ENCODE measurements at regions not wholly inside any gene's neighbourhood (a gene's known extent, or its start where the extent isn't known, plus 50 kb on each side); places are given as distances from the start of the nearest gene placed in this dataset.
"Not testable (repeated sequence)": the region's sequence is repeated elsewhere in the genome, so short reads cannot be mapped to it uniquely, and the experiment has no call there.

GRCh38 chr7:81294897-81295515, 376.2 kb upstream of the SEMA3C start:
- H3K4me3 Mint-ChIP-seq (ENCODE audit: low read depth), result no peak overlapping the region
- no peak overlapping the region for H3K27ac Mint-ChIP-seq
- H3K36me3 Mint-ChIP-seq (ENCODE audit: low read depth), result no peaks in the 10 kb centered on the region
- intact Hi-C loops (cut with micrococcal nuclease), result no loop called here
- DNase-seq (ENCODE audit: low spot score), result no peak
- no peaks in the 10 kb centered on the region for H3K27me3 Mint-ChIP-seq (ENCODE audit: low read depth)
- no peaks in the 10 kb centered on the region for H3K9me3 Mint-ChIP-seq
- no peaks in the 10 kb centered on the region for H3K4me1 Mint-ChIP-seq (ENCODE audit: low read depth)

DNA sequence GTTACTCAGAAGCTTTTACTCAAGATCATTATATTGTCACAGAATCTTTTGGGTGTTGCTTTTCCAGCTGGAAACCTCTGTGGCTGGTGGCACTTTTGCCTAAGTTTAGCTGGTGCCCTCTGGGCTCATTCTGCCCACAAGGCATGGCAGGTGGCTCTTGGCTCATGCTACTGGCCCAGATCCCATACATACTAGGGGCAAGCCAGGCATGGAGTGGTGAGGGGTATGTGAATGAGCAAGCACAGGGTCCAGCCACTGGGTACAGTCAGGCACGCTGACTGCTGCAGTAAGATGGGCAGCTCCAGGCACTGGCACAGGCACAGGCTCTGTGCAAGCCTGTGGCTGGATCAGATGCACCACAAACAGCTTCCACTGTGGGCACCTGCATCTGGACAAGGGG, 375.0 kb upstream of the SEMA3C start:
- H3K4me3 Mint-ChIP-seq (ENCODE audit: low read depth), result no peak overlapping the region
- intact Hi-C loops (cut with micrococcal nuclease), result no loop called here
- H3K27ac Mint-ChIP-seq, result no peak overlapping the region
- no peaks in the 10 kb centered on the region for H3K36me3 Mint-ChIP-seq (ENCODE audit: low read depth)
- no peak for DNase-seq (ENCODE audit: low spot score)
- no peaks in the 10 kb centered on the region for H3K4me1 Mint-ChIP-seq (ENCODE audit: low read depth)
- H3K27me3 Mint-ChIP-seq (ENCODE audit: low read depth), result no peaks in the 10 kb centered on the region
- H3K9me3 Mint-ChIP-seq, result no peaks in the 10 kb centered on the region

DNA sequence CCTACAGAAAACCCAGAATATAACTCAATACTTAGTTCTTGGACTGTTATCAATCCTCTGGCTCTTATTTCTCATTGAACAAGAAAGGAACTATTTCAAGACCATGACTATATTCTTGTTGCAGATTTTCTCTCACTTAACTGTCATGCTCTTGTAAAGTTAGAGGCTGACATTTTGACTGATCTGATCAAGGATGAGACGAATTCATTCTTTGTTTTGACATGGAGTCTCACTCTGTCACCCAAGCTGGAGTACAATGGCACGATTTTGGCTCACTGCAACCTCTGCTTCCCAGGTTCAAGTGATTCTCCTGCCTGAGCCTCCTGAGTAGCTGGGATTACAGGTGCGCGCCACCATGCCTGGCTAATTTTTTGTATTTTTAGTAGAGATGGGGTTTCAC, 367.9 kb upstream of the SEMA3C start:
- H3K27me3 Mint-ChIP-seq (ENCODE audit: low read depth); intact Hi-C loops (cut with micrococcal nuclease); H3K4me3 Mint-ChIP-seq (ENCODE audit: low read depth); H3K36me3 Mint-ChIP-seq (ENCODE audit: low read depth); H3K27ac Mint-ChIP-seq; DNase-seq (ENCODE audit: low spot score); H3K4me1 Mint-ChIP-seq (ENCODE audit: low read depth): not testable (repeated sequence)
- peaks cover 18% of the 10 kb centered on the region for H3K9me3 Mint-ChIP-seq

DNA sequence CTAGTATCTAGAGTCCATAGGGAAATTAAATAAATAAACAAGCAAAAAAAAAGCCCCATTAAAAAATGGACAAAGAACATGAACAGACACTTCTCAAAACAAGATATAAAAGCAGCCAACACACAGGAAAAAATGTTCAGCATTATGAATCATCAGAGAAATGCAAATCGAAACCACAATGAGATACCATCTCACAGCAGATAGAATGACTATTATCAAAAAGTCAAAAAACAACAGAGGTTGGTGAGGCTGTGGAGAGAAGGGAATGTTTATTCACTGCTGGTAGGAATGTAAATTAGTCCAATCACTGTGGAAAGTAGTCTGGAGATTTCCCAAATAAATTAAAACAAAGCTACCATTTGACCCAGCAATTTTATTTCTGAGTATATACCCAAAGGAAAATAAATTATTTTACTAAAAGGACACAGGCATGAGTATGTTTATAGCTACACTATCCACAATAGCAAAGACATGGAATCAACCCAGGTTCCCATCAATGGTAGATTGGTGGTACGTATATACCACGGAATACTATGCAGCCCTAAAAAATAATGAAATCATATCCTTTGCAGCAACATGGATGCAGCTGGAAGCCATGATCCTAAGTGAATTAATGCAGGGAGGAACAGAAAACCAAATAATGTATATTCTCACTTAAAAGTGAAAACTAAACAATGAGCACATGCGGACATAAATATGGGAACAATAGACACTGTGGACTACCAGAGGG, 366.5 kb upstream of the SEMA3C start:
- Mint-ChIP-seq H3K4me3 (ENCODE audit: low read depth) (no peak overlapping the region), H3K36me3 (ENCODE audit: low read depth) (no peaks in the 10 kb centered on the region), H3K9me3 (peaks cover 18% of the 10 kb centered on the region), H3K4me1 (ENCODE audit: low read depth) (peaks cover 8% of the 10 kb centered on the region), H3K27me3 (ENCODE audit: low read depth) (no peaks in the 10 kb centered on the region), H3K27ac (no peak overlapping the region)
- DNase-seq (ENCODE audit: low spot score), result no peak
- intact Hi-C loops (cut with micrococcal nuclease), result no loop called here

- H3K4me3 Mint-ChIP-seq (ENCODE audit: low read depth), result no peak overlapping the region
- H3K9me3 Mint-ChIP-seq, result peaks cover 18% of the 10 kb centered on the region
- intact Hi-C loops (cut with micrococcal nuclease), result no loop called here
- H3K36me3 Mint-ChIP-seq (ENCODE audit: low read depth), result no peaks in the 10 kb centered on the region
- H3K27ac Mint-ChIP-seq, result no peak overlapping the region
- H3K4me1 Mint-ChIP-seq (ENCODE audit: low read depth), result peaks cover 8% of the 10 kb centered on the region
- DNase-seq (ENCODE audit: low spot score), result no peak
- H3K27me3 Mint-ChIP-seq (ENCODE audit: low read depth), result no peaks in the 10 kb centered on the region
Measured at GRCh38 chr7:81284576-81284975, 365.7 kb upstream of the SEMA3C start.

DNA sequence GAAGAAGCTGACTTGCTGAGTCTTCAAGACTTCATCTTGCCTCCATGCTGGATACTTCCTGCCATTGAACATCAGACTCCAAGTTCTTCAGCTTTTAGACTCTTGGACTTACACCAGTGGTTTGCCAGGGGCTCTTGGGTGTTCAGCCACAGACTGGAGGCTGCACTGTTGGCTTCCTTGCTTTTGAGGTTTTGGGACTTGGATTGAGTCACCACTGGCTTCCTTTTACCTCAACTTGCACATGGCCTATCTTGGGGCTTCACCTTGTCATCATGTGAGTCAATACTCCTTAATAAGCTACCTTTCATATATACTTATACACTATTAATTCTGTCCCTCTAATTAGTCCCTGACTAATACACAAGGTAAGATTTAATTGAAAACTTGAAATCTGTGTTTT, 361.7 kb upstream of the SEMA3C start:
- H3K4me1 Mint-ChIP-seq (ENCODE audit: low read depth), result peaks cover 8% of the 10 kb centered on the region
- intact Hi-C loops (cut with micrococcal nuclease), result no loop called here

DNA sequence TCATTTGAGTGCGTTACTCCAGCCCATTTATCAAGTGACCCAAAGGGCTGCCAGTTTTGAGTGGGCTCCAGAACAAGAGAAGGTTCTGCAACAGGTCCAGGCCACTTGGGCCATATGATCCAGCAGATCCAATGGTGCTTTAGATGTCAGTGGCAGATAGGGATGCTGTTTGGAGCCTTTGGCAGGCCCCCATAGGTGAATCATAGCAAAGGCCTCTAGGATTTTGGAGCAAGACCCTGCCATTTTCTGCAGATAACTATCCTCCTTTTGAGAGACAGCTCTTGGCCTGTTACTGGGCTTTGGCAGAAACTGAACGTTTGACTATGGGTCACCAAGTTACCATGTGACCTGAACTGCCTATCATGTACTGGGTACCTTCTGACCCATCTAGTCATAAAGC, 358.8 kb upstream of the SEMA3C start:
- no peaks in the 10 kb centered on the region for H3K27me3 Mint-ChIP-seq (ENCODE audit: low read depth)
- peaks cover 4% of the 10 kb centered on the region for H3K9me3 Mint-ChIP-seq
- no peak overlapping the region for H3K4me3 Mint-ChIP-seq (ENCODE audit: low read depth)
- intact Hi-C loops (cut with micrococcal nuclease), result no loop called here
- H3K4me1 Mint-ChIP-seq (ENCODE audit: low read depth), result no peaks in the 10 kb centered on the region
- H3K36me3 Mint-ChIP-seq (ENCODE audit: low read depth), result no peaks in the 10 kb centered on the region
- no peak overlapping the region for H3K27ac Mint-ChIP-seq
- DNase-seq (ENCODE audit: low spot score), result no peak

More for the DNA sequence above, 361.7 kb upstream of the SEMA3C start:
- Mint-ChIP-seq H3K4me3 (ENCODE audit: low read depth) (no peak overlapping the region), H3K36me3 (ENCODE audit: low read depth) (no peaks in the 10 kb centered on the region), H3K9me3 (peaks cover 14% of the 10 kb centered on the region), H3K27ac (no peak overlapping the region), H3K27me3 (ENCODE audit: low read depth) (no peaks in the 10 kb centered on the region)
- DNase-seq (ENCODE audit: low spot score), result no peak

DNA sequence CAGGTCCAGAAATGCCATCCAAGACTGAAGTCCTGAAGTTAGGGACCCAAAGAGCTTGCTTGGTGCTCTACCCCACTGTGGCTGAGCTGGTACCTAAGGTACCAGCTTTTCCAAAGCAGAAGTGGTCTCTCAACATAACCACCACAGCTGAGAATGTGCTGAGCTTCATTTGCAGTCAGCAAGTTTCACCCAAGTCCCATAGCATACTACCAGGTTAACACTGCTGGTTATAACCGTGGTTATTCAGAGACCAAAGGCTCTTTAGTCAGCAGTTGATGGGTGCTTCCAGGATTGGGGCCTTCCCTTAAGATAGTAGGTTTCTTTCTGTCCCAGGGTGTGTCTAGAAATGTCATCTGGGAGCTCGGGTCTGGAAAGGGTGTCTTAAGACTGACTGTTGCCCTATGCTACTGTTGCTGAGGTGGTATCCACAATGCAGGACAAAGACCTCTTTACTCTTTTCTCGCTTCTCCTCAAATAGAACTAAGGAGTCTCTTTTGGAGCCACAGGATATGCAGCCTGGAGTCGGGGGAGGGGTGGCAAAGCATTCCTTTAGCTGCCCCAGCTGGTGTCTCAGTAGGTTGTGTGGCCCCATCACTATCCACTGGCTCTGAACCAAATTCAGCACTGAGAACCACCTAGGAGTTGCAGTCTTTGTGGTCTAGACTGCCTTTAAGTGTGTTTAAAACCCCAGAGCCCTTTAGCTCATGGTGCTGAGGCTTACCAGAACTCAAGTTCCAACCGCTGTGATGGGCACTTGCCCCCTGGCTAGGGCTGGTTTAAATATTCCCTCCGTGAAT, 354.9 kb upstream of the SEMA3C start:
- no peak overlapping the region for H3K4me3 Mint-ChIP-seq (ENCODE audit: low read depth)
- H3K27ac Mint-ChIP-seq, result no peak overlapping the region
- no peaks in the 10 kb centered on the region for H3K27me3 Mint-ChIP-seq (ENCODE audit: low read depth)
- intact Hi-C loops (cut with micrococcal nuclease), result no loop called here
- H3K9me3 Mint-ChIP-seq, result no peaks in the 10 kb centered on the region
- no peaks in the 10 kb centered on the region for H3K4me1 Mint-ChIP-seq (ENCODE audit: low read depth)
- DNase-seq (ENCODE audit: low spot score), result no peak
- H3K36me3 Mint-ChIP-seq (ENCODE audit: low read depth), result no peaks in the 10 kb centered on the region

GRCh38 chr7:81272176-81272575, 353.3 kb upstream of the SEMA3C start:
- H3K27ac Mint-ChIP-seq, result no peak overlapping the region
- intact Hi-C loops (cut with micrococcal nuclease), result no loop called here
- no peaks in the 10 kb centered on the region for H3K27me3 Mint-ChIP-seq (ENCODE audit: low read depth)
- no peaks in the 10 kb centered on the region for H3K36me3 Mint-ChIP-seq (ENCODE audit: low read depth)
- no peaks in the 10 kb centered on the region for H3K4me1 Mint-ChIP-seq (ENCODE audit: low read depth)
- H3K4me3 Mint-ChIP-seq (ENCODE audit: low read depth), result no peak overlapping the region
- H3K9me3 Mint-ChIP-seq, result no peaks in the 10 kb centered on the region
- DNase-seq (ENCODE audit: low spot score), result no peak

DNA sequence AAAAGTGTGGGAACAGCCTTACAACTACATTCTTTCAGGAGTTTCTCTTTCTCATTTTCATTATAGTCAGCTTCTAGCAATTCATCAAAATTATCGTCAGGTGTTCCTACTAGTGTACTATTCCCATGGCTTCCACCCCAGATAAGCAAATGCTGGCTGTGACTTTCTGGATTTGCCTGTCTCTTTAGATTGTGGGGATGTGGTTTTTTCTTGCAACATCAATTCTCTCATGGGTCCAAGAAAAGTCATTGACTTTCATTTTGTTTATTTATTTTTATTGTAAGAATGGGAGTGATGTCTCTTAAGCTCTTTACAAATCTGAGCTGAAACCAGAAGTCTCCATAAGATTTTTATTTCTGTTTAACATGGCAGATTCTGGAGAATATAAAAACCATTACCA, 349.7 kb upstream of the SEMA3C start:
- H3K4me3 Mint-ChIP-seq (ENCODE audit: low read depth), result no peak overlapping the region
- no peaks in the 10 kb centered on the region for H3K36me3 Mint-ChIP-seq (ENCODE audit: low read depth)
- no peak overlapping the region for H3K27ac Mint-ChIP-seq
- H3K27me3 Mint-ChIP-seq (ENCODE audit: low read depth), result no peaks in the 10 kb centered on the region
- no peaks in the 10 kb centered on the region for H3K4me1 Mint-ChIP-seq (ENCODE audit: low read depth)
- DNase-seq (ENCODE audit: low spot score), result no peak
- H3K9me3 Mint-ChIP-seq, result peaks cover 7% of the 10 kb centered on the region
- intact Hi-C loops (cut with micrococcal nuclease), result no loop called here

GRCh38 chr7:81267508-81267907, 348.7 kb upstream of the SEMA3C start:
- Mint-ChIP-seq H3K4me3 (ENCODE audit: low read depth) (no peak overlapping the region), H3K27me3 (ENCODE audit: low read depth) (no peaks in the 10 kb centered on the region), H3K9me3 (peaks cover 10% of the 10 kb centered on the region), H3K36me3 (ENCODE audit: low read depth) (no peaks in the 10 kb centered on the region), H3K27ac (no peak overlapping the region), H3K4me1 (ENCODE audit: low read depth) (no peaks in the 10 kb centered on the region)
- intact Hi-C loops (cut with micrococcal nuclease), result no loop called here
- no peak for DNase-seq (ENCODE audit: low spot score)

DNA sequence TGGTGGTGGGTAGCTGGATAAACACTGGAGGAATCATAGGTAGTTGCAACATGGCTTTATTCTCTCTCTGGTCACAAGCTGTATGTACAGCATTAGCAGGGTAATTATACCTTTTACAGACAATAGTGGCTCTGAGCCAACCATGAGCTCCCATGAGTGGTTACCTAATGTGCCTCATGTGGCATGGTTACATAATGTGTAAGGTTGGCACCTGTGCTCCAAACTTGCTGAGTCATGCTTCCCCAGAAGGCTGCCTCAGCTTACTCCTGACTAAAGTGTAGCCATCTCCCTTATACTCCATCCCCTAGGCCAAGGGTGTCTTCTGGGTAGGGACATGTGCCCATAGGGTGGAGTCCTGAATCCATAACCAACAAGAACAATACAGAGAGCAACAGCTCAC, 345.3 kb upstream of the SEMA3C start:
- intact Hi-C loops (cut with micrococcal nuclease), result no loop called here
- Mint-ChIP-seq H3K9me3 (peaks cover 25% of the 10 kb centered on the region), H3K36me3 (ENCODE audit: low read depth) (no peaks in the 10 kb centered on the region), H3K27me3 (ENCODE audit: low read depth) (no peaks in the 10 kb centered on the region), H3K4me3 (ENCODE audit: low read depth) (no peak overlapping the region), H3K4me1 (ENCODE audit: low read depth) (no peaks in the 10 kb centered on the region), H3K27ac (no peak overlapping the region)
- no peak for DNase-seq (ENCODE audit: low spot score)

DNA sequence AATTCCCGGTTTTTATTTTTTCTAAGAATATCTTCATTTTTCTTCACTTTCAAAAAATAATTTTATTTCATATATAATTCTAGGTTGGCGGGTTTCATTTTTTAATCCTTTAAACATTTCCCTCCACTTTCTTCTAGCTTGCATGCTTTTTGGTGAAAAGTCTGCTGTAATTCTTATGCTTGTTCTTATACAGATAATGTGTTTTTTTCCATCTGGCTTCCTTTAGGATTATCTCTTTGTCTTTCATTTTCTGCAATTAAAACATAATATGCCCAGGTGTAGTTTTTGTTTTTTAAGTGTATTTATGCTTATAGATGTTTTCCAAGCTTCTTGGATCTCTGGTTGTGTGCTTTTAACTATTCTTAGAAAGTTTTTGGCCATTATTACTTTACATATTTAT, 341.3 kb upstream of the SEMA3C start:
- no peak overlapping the region for H3K4me3 Mint-ChIP-seq (ENCODE audit: low read depth)
- DNase-seq (ENCODE audit: low spot score), result no peak
- H3K4me1 Mint-ChIP-seq (ENCODE audit: low read depth), result no peaks in the 10 kb centered on the region
- no peak overlapping the region for H3K27ac Mint-ChIP-seq
- peaks cover 25% of the 10 kb centered on the region for H3K9me3 Mint-ChIP-seq
- H3K27me3 Mint-ChIP-seq (ENCODE audit: low read depth), result no peaks in the 10 kb centered on the region
- intact Hi-C loops (cut with micrococcal nuclease), result no loop called here
- H3K36me3 Mint-ChIP-seq (ENCODE audit: low read depth), result no peaks in the 10 kb centered on the region
